ENCODE measurements at regions not wholly inside any gene's neighbourhood (a gene's known extent, or its start where the extent isn't known, plus 50 kb on each side); places are given as distances from the start of the nearest gene placed in this dataset.

DNA sequence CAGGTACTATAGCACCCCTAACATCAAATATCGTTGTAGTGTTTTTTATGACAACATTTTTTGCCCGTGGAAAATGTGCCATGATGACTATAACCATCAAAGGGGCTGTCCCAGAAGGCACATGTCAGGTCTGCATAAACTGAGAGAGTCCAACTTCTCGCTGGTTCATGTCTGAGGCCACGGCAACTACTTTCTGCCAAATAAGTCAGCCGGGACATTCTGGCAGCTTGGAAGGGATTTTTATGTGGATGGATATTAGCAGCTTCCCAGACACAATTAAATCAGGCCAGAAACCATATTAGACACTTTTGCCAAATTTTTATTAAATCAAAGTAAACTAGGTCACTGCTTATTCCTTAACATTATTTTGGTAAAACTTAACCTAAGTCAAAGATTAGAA lies 477.4 kb upstream of the FZD8 start:
- TF ChIP-seq, protein P1, sequence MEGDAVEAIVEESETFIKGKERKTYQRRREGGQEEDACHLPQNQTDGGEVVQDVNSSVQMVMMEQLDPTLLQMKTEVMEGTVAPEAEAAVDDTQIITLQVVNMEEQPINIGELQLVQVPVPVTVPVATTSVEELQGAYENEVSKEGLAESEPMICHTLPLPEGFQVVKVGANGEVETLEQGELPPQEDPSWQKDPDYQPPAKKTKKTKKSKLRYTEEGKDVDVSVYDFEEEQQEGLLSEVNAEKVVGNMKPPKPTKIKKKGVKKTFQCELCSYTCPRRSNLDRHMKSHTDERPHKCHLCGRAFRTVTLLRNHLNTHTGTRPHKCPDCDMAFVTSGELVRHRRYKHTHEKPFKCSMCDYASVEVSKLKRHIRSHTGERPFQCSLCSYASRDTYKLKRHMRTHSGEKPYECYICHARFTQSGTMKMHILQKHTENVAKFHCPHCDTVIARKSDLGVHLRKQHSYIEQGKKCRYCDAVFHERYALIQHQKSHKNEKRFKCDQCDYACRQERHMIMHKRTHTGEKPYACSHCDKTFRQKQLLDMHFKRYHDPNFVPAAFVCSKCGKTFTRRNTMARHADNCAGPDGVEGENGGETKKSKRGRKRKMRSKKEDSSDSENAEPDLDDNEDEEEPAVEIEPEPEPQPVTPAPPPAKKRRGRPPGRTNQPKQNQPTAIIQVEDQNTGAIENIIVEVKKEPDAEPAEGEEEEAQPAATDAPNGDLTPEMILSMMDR (IDR thresholded peaks at IDR 0.05), result no peak
- no peak for TF ChIP-seq EZH2 (IDR thresholded peaks at IDR 0.05; ENCODE audit: borderline replicate concordance, insufficient read depth, low read depth, low read length, poor library complexity, severe bottlenecking)
- WGBS (ENCODE audit: insufficient coverage), result 76% methylated on average over 3 of the region's 5 CpGs
- ChIA-PET CTCF (no interaction called here), POLR2A (no interaction called here)
- Mint-ChIP-seq H3K9me3 (ENCODE audit: insufficient read depth) (no peaks in the 10 kb centered on the region), H3K4me3 (no peak overlapping the region), H3K4me1 (no peaks in the 10 kb centered on the region), H3K27ac (no peak overlapping the region), H3K27me3 (no peaks in the 10 kb centered on the region)
- Histone ChIP-seq H3K36me3 (replicated peaks in 1 of 2; ENCODE audit: control extremely low read depth in 1 of 2, control insufficient read depth in 1 of 2, extremely low read depth in 1 of 2, insufficient read depth in 2 of 2, low read length in 1 of 2) (no peaks in the 10 kb centered on the region), H2AFZ (ENCODE audit: insufficient read depth, low read depth, low read length, poor library complexity, severe bottlenecking) (no peak overlapping the region), H3K4me2 (replicated peaks; ENCODE audit: low read depth, low read length, poor library complexity, severe bottlenecking) (no peak overlapping the region), H3K27ac (ENCODE audit: low read length in 2 of 2) (no peak overlapping the region), H3K4me1 (ENCODE audit: control insufficient read depth in 2 of 2, insufficient read depth in 2 of 2, low read length in 2 of 2) (no peaks in the 10 kb centered on the region), H4K20me1 (ENCODE audit: control insufficient read depth, insufficient read depth, low read length, poor library complexity, severe bottlenecking) (no peaks in the 10 kb centered on the region), H3K27me3 (replicated peaks in 1 of 4; ENCODE audit: control extremely low read depth in 1 of 4, control insufficient read depth in 3 of 4, insufficient read depth in 4 of 4, low read length in 3 of 4) (no peaks in the 10 kb centered on the region), H3K4me3 (ENCODE audit: control extremely low read depth in 1 of 5, extremely low read depth in 1 of 5, insufficient read depth in 1 of 5, low read depth in 2 of 5, low read length in 4 of 5) (no peak overlapping the region), H3K9ac (ENCODE audit: low read length) (no peak overlapping the region), H3K79me2 (ENCODE audit: control insufficient read depth, insufficient read depth, low read length) (no peaks in the 10 kb centered on the region), H3K9me3 (ENCODE audit: control extremely low read depth in 1 of 3, control insufficient read depth in 2 of 3, insufficient read depth in 1 of 3, low read length in 2 of 3) (peaks cover 0 to 3% (median 0%) of the 10 kb centered on the region in 3 donors)
- ATAC-seq (ENCODE audit: low read depth) (no peak), DNase-seq (no peak)
- intact Hi-C loops (cut with micrococcal nuclease), result no loop called here

DNA sequence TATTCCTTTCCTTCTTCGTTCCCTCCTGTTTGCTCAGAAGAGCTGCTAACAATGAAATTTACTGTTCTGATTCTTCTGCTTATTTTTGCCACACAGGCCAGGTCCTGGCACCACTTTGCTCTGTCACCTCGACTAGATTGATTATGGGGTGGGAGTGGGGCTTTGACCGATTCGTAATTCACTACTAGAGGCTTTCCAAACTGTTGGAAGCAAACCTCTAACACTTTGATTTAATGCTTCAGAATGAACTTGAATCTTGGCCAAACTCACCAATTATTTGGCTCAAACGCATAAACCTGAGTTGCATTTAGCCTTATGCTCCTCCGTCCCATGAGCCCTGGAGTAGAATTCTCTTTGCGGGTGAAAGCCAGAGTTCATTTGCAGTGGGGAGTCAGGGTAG lies 476.2 kb upstream of the FZD8 start:
- H3K9me3 Mint-ChIP-seq (ENCODE audit: insufficient read depth), result no peaks in the 10 kb centered on the region
- H3K27ac Mint-ChIP-seq, result no peak overlapping the region
- intact Hi-C loops (cut with micrococcal nuclease), result no loop called here
- no peaks in the 10 kb centered on the region for H3K36me3 ChIP-seq (replicated peaks in 1 of 2; ENCODE audit: control extremely low read depth in 1 of 2, control insufficient read depth in 1 of 2, extremely low read depth in 1 of 2, insufficient read depth in 2 of 2, low read length in 1 of 2)
- H3K9ac ChIP-seq (ENCODE audit: low read length), result no peak overlapping the region
- no peak overlapping the region for H3K4me3 Mint-ChIP-seq
- POLR2A ChIA-PET, result no interaction called here
- CTCF ChIA-PET, result no interaction called here
- H3K79me2 ChIP-seq (ENCODE audit: control insufficient read depth, insufficient read depth, low read length), result no peaks in the 10 kb centered on the region
- no peak for DNase-seq
- TF ChIP-seq EZH2 (IDR thresholded peaks at IDR 0.05; ENCODE audit: borderline replicate concordance, insufficient read depth, low read depth, low read length, poor library complexity, severe bottlenecking), result no peak
- TF ChIP-seq, protein P1 (IDR thresholded peaks at IDR 0.05), result no peak
- H3K27me3 Mint-ChIP-seq, result no peaks in the 10 kb centered on the region
- H3K27me3 ChIP-seq (replicated peaks in 1 of 4; ENCODE audit: control extremely low read depth in 1 of 4, control insufficient read depth in 3 of 4, insufficient read depth in 4 of 4, low read length in 3 of 4), result no peaks in the 10 kb centered on the region
- 100% methylated on average over 2 of the region's 7 CpGs for WGBS (ENCODE audit: insufficient coverage)
- H3K9me3 ChIP-seq (ENCODE audit: control extremely low read depth in 1 of 3, control insufficient read depth in 2 of 3, insufficient read depth in 1 of 3, low read length in 2 of 3), result peaks cover 0 to 3% (median 0%) of the 10 kb centered on the region in 3 donors
- H4K20me1 ChIP-seq (ENCODE audit: control insufficient read depth, insufficient read depth, low read length, poor library complexity, severe bottlenecking), result no peaks in the 10 kb centered on the region
- no peak overlapping the region for H3K27ac ChIP-seq (ENCODE audit: low read length in 2 of 2)
- no peak for ATAC-seq (ENCODE audit: low read depth)
- H3K4me1 Mint-ChIP-seq, result no peaks in the 10 kb centered on the region
- no peak overlapping the region for H3K4me3 ChIP-seq (ENCODE audit: control extremely low read depth in 1 of 5, extremely low read depth in 1 of 5, insufficient read depth in 1 of 5, low read depth in 2 of 5, low read length in 4 of 5)
- H3K4me1 ChIP-seq (ENCODE audit: control insufficient read depth in 2 of 2, insufficient read depth in 2 of 2, low read length in 2 of 2), result no peaks in the 10 kb centered on the region
- H2AFZ ChIP-seq (ENCODE audit: insufficient read depth, low read depth, low read length, poor library complexity, severe bottlenecking), result no peak overlapping the region
- no peak overlapping the region for H3K4me2 ChIP-seq (replicated peaks; ENCODE audit: low read depth, low read length, poor library complexity, severe bottlenecking)

All from B cell (primary cell).